ENCODE measurements at regions not wholly inside any gene's neighbourhood (a gene's known extent, or its start where the extent isn't known, plus 50 kb on each side); places are given as distances from the start of the nearest gene placed in this dataset.

DNA sequence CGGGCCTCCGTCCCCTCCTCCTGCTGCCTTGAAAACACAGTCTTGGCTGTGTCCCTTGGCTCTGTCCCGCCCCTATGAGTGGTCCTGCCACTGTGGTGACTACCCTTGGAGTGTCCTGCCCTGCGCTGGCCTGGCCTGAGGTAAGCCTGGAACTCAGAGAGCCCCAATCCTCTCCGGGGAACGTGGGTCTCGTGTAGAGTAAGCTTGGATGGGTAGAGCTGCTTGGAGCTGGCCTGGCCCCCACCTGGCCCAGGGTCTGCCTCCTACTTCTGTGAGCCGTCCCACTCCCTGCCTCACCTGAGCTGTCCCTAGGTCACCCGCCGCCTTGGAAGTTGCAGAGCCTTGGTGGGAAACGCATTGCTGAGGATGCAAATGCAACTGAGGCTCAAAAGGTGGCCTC lies 347.1 kb downstream of the CTTN start:
- Histone ChIP-seq H3K27me3 (no peaks in the 10 kb centered on the region), H3K4me3 (no peak overlapping the region), H3K27ac (no peak overlapping the region), H3K9me3 (peaks cover 0 to 9% of the 10 kb centered on the region in 2 donors), H3K36me3 (no peaks in the 10 kb centered on the region), H3K4me1 (no peaks in the 10 kb centered on the region)
- DNase-seq (ENCODE audit: low spot score), result no peak
- TF ChIP-seq, protein P1, sequence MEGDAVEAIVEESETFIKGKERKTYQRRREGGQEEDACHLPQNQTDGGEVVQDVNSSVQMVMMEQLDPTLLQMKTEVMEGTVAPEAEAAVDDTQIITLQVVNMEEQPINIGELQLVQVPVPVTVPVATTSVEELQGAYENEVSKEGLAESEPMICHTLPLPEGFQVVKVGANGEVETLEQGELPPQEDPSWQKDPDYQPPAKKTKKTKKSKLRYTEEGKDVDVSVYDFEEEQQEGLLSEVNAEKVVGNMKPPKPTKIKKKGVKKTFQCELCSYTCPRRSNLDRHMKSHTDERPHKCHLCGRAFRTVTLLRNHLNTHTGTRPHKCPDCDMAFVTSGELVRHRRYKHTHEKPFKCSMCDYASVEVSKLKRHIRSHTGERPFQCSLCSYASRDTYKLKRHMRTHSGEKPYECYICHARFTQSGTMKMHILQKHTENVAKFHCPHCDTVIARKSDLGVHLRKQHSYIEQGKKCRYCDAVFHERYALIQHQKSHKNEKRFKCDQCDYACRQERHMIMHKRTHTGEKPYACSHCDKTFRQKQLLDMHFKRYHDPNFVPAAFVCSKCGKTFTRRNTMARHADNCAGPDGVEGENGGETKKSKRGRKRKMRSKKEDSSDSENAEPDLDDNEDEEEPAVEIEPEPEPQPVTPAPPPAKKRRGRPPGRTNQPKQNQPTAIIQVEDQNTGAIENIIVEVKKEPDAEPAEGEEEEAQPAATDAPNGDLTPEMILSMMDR (IDR thresholded peaks at IDR 0.05), result no peak

GRCh38 chr11:70745941-70746340 lies 347.6 kb downstream of the CTTN start:
- no peaks in the 10 kb centered on the region for H3K4me1 ChIP-seq
- H3K9me3 ChIP-seq, result peaks cover 0 to 12% of the 10 kb centered on the region in 2 donors
- H3K27me3 ChIP-seq, result no peaks in the 10 kb centered on the region
- no peaks in the 10 kb centered on the region for H3K36me3 ChIP-seq
- no peak overlapping the region for H3K27ac ChIP-seq
- no peak overlapping the region for H3K4me3 ChIP-seq
- no peak for DNase-seq (ENCODE audit: low spot score)
- TF ChIP-seq, protein P1 (IDR thresholded peaks at IDR 0.05), result no peak

DNA sequence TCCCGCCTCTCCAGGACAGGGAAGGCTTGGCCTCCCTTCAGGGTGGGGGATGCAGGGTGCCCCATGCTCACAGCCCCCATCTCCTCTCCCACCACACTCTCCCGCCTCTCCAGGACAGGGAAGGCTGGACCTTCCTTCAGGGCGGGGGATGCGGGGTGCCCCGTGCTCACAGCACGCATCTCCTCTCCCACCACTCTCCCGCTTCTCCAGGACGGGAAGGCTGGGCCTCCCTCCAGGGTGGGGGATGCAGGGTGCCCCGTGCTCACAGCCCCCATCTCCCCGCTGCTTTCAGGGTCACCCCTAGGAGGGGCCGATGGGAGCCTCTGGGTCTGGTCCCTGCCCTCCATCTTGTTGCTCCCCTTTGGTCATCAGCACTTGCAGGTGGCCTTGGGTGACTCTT lies 348.0 kb downstream of the CTTN start:
- no peak overlapping the region for H3K27ac ChIP-seq
- TF ChIP-seq, protein P1 (IDR thresholded peaks at IDR 0.05), result no peak

DNA sequence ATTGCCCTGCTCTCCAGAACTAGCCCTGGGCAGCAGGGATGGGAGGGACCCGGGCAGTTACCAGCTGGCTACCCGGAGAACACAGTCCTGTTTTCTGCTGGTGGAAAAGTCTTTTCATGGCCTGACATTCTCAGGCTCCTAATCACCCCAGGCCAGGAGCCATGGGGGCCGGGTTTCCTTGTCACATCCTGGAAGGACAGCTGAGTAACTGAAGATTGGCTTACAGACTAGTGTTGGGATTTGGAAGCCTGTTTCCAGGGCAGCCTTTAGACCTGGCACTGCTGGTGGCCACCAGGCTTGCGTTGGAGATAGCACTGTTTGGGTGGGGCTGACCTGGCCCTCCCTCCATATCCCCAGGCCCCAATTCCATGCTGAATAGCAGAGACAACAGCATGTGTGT lies 349.0 kb downstream of the CTTN start:
- Histone ChIP-seq H3K36me3 (no peaks in the 10 kb centered on the region), H3K4me1 (no peaks in the 10 kb centered on the region), H3K27me3 (no peaks in the 10 kb centered on the region), H3K4me3 (no peak overlapping the region), H3K27ac (no peak overlapping the region), H3K9me3 (peaks cover 0 to 19% of the 10 kb centered on the region in 2 donors)
- TF ChIP-seq, protein P1 (IDR thresholded peaks at IDR 0.05), result no peak
- no peak for DNase-seq (ENCODE audit: low spot score)

More for the DNA sequence above, 348.0 kb downstream of the CTTN start:
- H3K9me3 ChIP-seq, result peaks cover 0 to 16% of the 10 kb centered on the region in 2 donors
- H3K27me3 ChIP-seq, result no peaks in the 10 kb centered on the region
- no peaks in the 10 kb centered on the region for H3K36me3 ChIP-seq
- H3K4me3 ChIP-seq, result no peak overlapping the region
- no peak for DNase-seq (ENCODE audit: low spot score)
- H3K4me1 ChIP-seq, result no peaks in the 10 kb centered on the region

DNA sequence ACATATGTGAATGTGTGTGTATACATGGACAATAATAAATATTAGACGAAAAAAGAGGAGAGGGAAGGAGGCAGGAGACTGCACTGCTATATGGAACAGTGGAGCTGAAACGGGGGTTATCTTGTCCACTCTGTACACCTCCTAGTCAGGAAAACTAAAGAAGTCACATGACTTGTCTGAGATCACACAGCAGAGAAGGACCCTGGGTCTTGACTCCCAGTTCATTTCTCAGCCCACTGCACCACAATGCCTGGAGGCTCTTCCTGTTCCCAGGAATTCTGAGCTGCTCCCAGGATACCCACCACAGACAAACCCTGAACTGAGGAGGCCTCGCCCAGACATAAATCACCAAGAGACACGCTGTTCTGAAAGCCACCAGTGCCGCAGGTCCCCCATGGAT lies 349.6 kb downstream of the CTTN start:
- Histone ChIP-seq H3K4me3 (no peak overlapping the region), H3K4me1 (no peaks in the 10 kb centered on the region), H3K9me3 (peaks cover 0 to 19% of the 10 kb centered on the region in 2 donors), H3K27ac (no peak overlapping the region), H3K36me3 (no peaks in the 10 kb centered on the region), H3K27me3 (no peaks in the 10 kb centered on the region)
- TF ChIP-seq, protein P1 (IDR thresholded peaks at IDR 0.05), result no peak
- no peak for DNase-seq (ENCODE audit: low spot score)

GRCh38 chr11:70751142-70751734 lies 352.9 kb downstream of the CTTN start:
- no peak for DNase-seq (ENCODE audit: low spot score)
- TF ChIP-seq, protein P1 (IDR thresholded peaks at IDR 0.05), result no peak
- peaks cover 0 to 7% of the 10 kb centered on the region in 2 donors for H3K4me1 ChIP-seq
- no peak overlapping the region for H3K4me3 ChIP-seq
- no peaks in the 10 kb centered on the region for H3K27me3 ChIP-seq
- H3K36me3 ChIP-seq, result no peaks in the 10 kb centered on the region
- no peak overlapping the region for H3K27ac ChIP-seq
- H3K9me3 ChIP-seq, result peaks cover 0 to 19% of the 10 kb centered on the region in 2 donors

All from right atrium auricular region (tissue), 2 donors.